HEK293T (cell line): ENCODE measurements at regions not wholly inside any gene's neighbourhood (a gene's known extent, or its start where the extent isn't known, plus 50 kb on each side); places are given as distances from the start of the nearest gene placed in this dataset.

Experiments used
- ARNT ChIP-seq: fragments of 450-650 bp; IDR thresholded peaks from 2 replicates; pipeline ENCODE4 v1.6.1; 2017; ENCODE audit warnings: mild to moderate bottlenecking
- BHLHE40 ChIP-seq: fragments of 450-650 bp; IDR thresholded peaks from 2 replicates; pipeline ENCODE4 v1.6.1; 2016; ENCODE audit warnings: mild to moderate bottlenecking, moderate library complexity, borderline replicate concordance
- CTBP1 ChIP-seq: fragments of 450-650 bp; IDR thresholded peaks from 2 replicates; pipeline ENCODE4 v1.6.1; 2016; ENCODE audit warnings: borderline replicate concordance
- ELF4 ChIP-seq: fragments of 450-650 bp; IDR thresholded peaks from 2 replicates; pipeline ENCODE4 v1.6.1; 2017; ENCODE audit warnings: antibody characterized with exemption
- FOXK2 ChIP-seq: fragments of 450-650 bp; IDR thresholded peaks from 2 replicates; pipeline ENCODE4 v1.6.1; 2016; ENCODE audit warnings: mild to moderate bottlenecking
- FOXM1 ChIP-seq: fragments of 450-650 bp; IDR thresholded peaks from 2 replicates; pipeline ENCODE4 v1.6.1; 2017; ENCODE audit warnings: mild to moderate bottlenecking, borderline replicate concordance
- HDGF ChIP-seq: fragments of 450-650 bp; IDR thresholded peaks from 2 replicates; pipeline ENCODE4 v1.6.1; 2017; ENCODE audit warnings: antibody characterized with exemption, borderline replicate concordance
- LEF1 ChIP-seq: fragments of 450-650 bp; IDR thresholded peaks from 2 replicates; pipeline ENCODE4 v1.6.1; 2017; ENCODE audit warnings: mild to moderate bottlenecking, borderline replicate concordance
- SP1 ChIP-seq: fragments of 450-650 bp; IDR thresholded peaks from 2 replicates; pipeline ENCODE4 v1.6.1; 2017
- SUZ12 ChIP-seq: fragments of 450-650 bp; IDR thresholded peaks from 2 replicates; pipeline ENCODE4 v1.6.1; 2016; ENCODE audit warnings: mild to moderate bottlenecking
- TARDBP ChIP-seq: fragments of 450-650 bp; IDR thresholded peaks from 2 replicates; pipeline ENCODE4 v1.6.1; 2016
- TF ChIP-seq, protein P1 (sequence below): fragments of 450-650 bp; IDR thresholded peaks from 2 replicates; pipeline ENCODE4 v1.6.1; 2016

- TF ChIP-seq BHLHE40 (no peak), ELF4 (no peak), SUZ12 (no peak), HDGF (no peak), FOXK2 (no peak), CTBP1 (no peak), FOXM1 (no peak), SP1 (no peak), LEF1 (no peak), ARNT (no peak), TARDBP (no peak)
- TF ChIP-seq, protein P1, sequence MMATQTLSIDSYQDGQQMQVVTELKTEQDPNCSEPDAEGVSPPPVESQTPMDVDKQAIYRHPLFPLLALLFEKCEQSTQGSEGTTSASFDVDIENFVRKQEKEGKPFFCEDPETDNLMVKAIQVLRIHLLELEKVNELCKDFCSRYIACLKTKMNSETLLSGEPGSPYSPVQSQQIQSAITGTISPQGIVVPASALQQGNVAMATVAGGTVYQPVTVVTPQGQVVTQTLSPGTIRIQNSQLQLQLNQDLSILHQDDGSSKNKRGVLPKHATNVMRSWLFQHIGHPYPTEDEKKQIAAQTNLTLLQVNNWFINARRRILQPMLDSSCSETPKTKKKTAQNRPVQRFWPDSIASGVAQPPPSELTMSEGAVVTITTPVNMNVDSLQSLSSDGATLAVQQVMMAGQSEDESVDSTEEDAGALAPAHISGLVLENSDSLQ: no peak
These were observed 788.4 kb downstream of the TLE4 start for GRCh38 chr9:80359941-80360881.
